GM23338 (cell line): ENCODE measurements at regions not wholly inside any gene's neighbourhood (a gene's known extent, or its start where the extent isn't known, plus 50 kb on each side); places are given as distances from the start of the nearest gene placed in this dataset.

Source experiments
- ATAC-seq: fragments of 200-7000 bp; cut with Tn5 transposase; 3 replicates; pipeline ENCODE4 v1.9.1; 2020
- DNase-seq: peaks from one replicate; pipeline ENCODE4 v3.0.0-alpha.2; 2015; ENCODE audit warnings: low spot score
- H2AFZ ChIP-seq: fragments of 200-600 bp; sonication (generic); 2 replicates; pipeline ENCODE4 v1.8.0; 2016; ENCODE audit warnings: antibody characterized with exemption, mild to moderate bottlenecking, moderate library complexity
- H3F3A ChIP-seq: fragments of 200-600 bp; sonication (generic); replicated peaks from 2 replicates; pipeline ENCODE4 v1.8.0; 2017; ENCODE audit warnings: antibody characterized with exemption, mixed run types, low read depth
- H3K27ac ChIP-seq: fragments of 200-600 bp; sonication (generic); 2 replicates; pipeline ENCODE4 v1.6.1; 2016; ENCODE audit warnings: low read depth
- H3K27me3 ChIP-seq: fragments of 200-600 bp; sonication (generic); 2 replicates; pipeline ENCODE4 v1.8.0; 2016; ENCODE audit warnings: mild to moderate bottlenecking, mixed run types, moderate library complexity; ENCODE audit not compliant: insufficient read depth
- H3K36me3 ChIP-seq: fragments of 200-600 bp; sonication (generic); 2 replicates; pipeline ENCODE4 v1.8.0; 2016; ENCODE audit warnings: mild to moderate bottlenecking; ENCODE audit not compliant: insufficient read depth
- H3K4me1 ChIP-seq: fragments of 200-600 bp; sonication (generic); 2 replicates; pipeline ENCODE4 v1.8.0; 2016; ENCODE audit warnings: mild to moderate bottlenecking, moderate library complexity; ENCODE audit not compliant: insufficient read depth
- H3K4me2 ChIP-seq: fragments of 200-600 bp; sonication (generic); 2 replicates; pipeline ENCODE4 v1.7.1; 2017; ENCODE audit warnings: mixed run types
- H3K4me3 ChIP-seq: fragments of 200-600 bp; sonication (generic); 2 replicates; pipeline ENCODE4 v1.6.1; 2016; ENCODE audit warnings: mixed run types
- H3K79me2 ChIP-seq: fragments of 200-600 bp; sonication (generic); replicated peaks from 2 replicates; pipeline ENCODE4 v1.8.0; 2017; ENCODE audit warnings: mild to moderate bottlenecking; ENCODE audit not compliant: insufficient read depth
- H3K9me2 ChIP-seq: fragments of 200-600 bp; sonication (generic); 2 replicates; pipeline ENCODE4 v1.8.0; 2017; ENCODE audit not compliant: insufficient read depth
- H4K20me1 ChIP-seq: fragments of 200-600 bp; sonication (generic); replicated peaks from 2 replicates; pipeline ENCODE4 v1.8.0; 2017; ENCODE audit warnings: mild to moderate bottlenecking; ENCODE audit not compliant: insufficient read depth
- H3K27ac Mint-ChIP-seq: 2 replicates; pipeline ENCODE4 v1.8.0; 2020; ENCODE audit warnings: inconsistent platforms, mild to moderate bottlenecking, moderate library complexity, mixed read lengths
- H3K27me3 Mint-ChIP-seq: 3 replicates; pipeline ENCODE4 v1.8.0; 2022; ENCODE audit warnings: low read depth, mild to moderate bottlenecking, moderate library complexity, mixed read lengths, inconsistent platforms; ENCODE audit not compliant: insufficient read depth, poor library complexity
- H3K36me3 Mint-ChIP-seq: 3 replicates; pipeline ENCODE4 v1.8.0; 2021; ENCODE audit warnings: low read depth, mild to moderate bottlenecking, inconsistent platforms, moderate library complexity, mixed read lengths
- H3K4me1 Mint-ChIP-seq: 3 replicates; pipeline ENCODE4 v1.8.0; 2020; ENCODE audit warnings: mild to moderate bottlenecking, inconsistent platforms, mixed read lengths
- H3K4me3 Mint-ChIP-seq: 3 replicates; pipeline ENCODE4 v1.8.0; 2021; ENCODE audit warnings: moderate library complexity, mild to moderate bottlenecking, inconsistent platforms, mixed read lengths
- H3K9me3 Mint-ChIP-seq: 3 replicates; pipeline ENCODE4 v1.8.0; 2020; ENCODE audit warnings: moderate library complexity, mild to moderate bottlenecking, inconsistent platforms, mixed read lengths
- CREB1 ChIP-seq: fragments of 250-450 bp; sonication (Bioruptor Pico); IDR thresholded peaks from 2 replicates; pipeline ENCODE4 v1.5.0; 2020; ENCODE audit warnings: low read depth, mild to moderate bottlenecking, moderate library complexity
- CTCF ChIP-seq, 2 experiments: fragments of 200-600 bp in 1 of 2; sonication (generic) in 1 of 2; conservative IDR thresholded peaks; 2 replicates each; pipeline versions ENCODE4 v1.5.1 to v1.6.1; 2016 to 2017; ENCODE audit warnings: antibody characterized with exemption in 2 of 2, low read depth in 2 of 2, mild to moderate bottlenecking in 2 of 2, moderate library complexity in 1 of 2
- ETS1 ChIP-seq: IDR thresholded peaks from 2 replicates; pipeline ENCODE4 v1.6.1; 2016; ENCODE audit warnings: antibody characterized with exemption
- EZH2phosphoT487 ChIP-seq: fragments of 200-600 bp; sonication (generic); IDR thresholded peaks from one replicate; pipeline ENCODE4 v1.8.1; 2018; ENCODE audit warnings: antibody characterized with exemption; ENCODE audit not compliant: unreplicated experiment
- JUNB ChIP-seq: IDR thresholded peaks from one replicate; pipeline ENCODE4 v1.6.1; 2016; ENCODE audit warnings: antibody characterized with exemption; ENCODE audit not compliant: unreplicated experiment
- NANOG ChIP-seq: IDR thresholded peaks from 2 replicates; pipeline ENCODE4 v1.6.1; 2016; ENCODE audit warnings: antibody characterized with exemption, borderline replicate concordance
- POLR2AphosphoS5 ChIP-seq: IDR thresholded peaks from 2 replicates; pipeline ENCODE4 v1.6.1; 2016; ENCODE audit warnings: antibody characterized with exemption, low read depth
- REST ChIP-seq: IDR thresholded peaks from one replicate; pipeline ENCODE4 v1.6.1; 2018; ENCODE audit warnings: antibody characterized with exemption; ENCODE audit not compliant: unreplicated experiment
- ZNF114 ChIP-seq: fragments of 250-450 bp; sonication (Bioruptor Pico); IDR thresholded peaks from 2 replicates; pipeline ENCODE4 v1.5.0; 2020; ENCODE audit warnings: mild to moderate bottlenecking, moderate library complexity
- ZNF331 ChIP-seq: fragments of 250-450 bp; sonication (Bioruptor Pico); IDR thresholded peaks from 2 replicates; pipeline ENCODE4 v1.5.0; 2020; ENCODE audit warnings: low read depth, mild to moderate bottlenecking, moderate library complexity

GRCh38 chr5:143886651-143887638 lies 75.0 kb downstream of the HMHB1 start:
- H3K4me3 ChIP-seq = no peak overlapping the region
- TF ChIP-seq REST = no peak
- Mint-ChIP-seq H3K4me1 (peaks cover 15% of the 10 kb centered on the region), H3K4me3 (no peak overlapping the region), H3K9me3 (no peaks in the 10 kb centered on the region), H3K27ac (no peak overlapping the region), H3K36me3 (no peaks in the 10 kb centered on the region), H3K27me3 (peaks cover 3% of the 10 kb centered on the region)
- H3K27me3 ChIP-seq = no peaks in the 10 kb centered on the region
- peak overlapping the region; percentile 87 for H2AFZ ChIP-seq
- no peaks in the 10 kb centered on the region for H4K20me1 ChIP-seq
- peaks cover 5% of the 10 kb centered on the region for H3K4me1 ChIP-seq
- no peak for ATAC-seq
- H3K27ac ChIP-seq = no peak overlapping the region
- peaks cover 29% of the 10 kb centered on the region for H3K9me2 ChIP-seq
- H3F3A ChIP-seq = no peaks in the 10 kb centered on the region
- no peaks in the 10 kb centered on the region for H3K36me3 ChIP-seq
- H3K4me2 ChIP-seq = no peak overlapping the region
- DNase-seq = no peak
- no peaks in the 10 kb centered on the region for H3K79me2 ChIP-seq

- Histone ChIP-seq H3K27ac (no peak overlapping the region), H3K79me2 (no peaks in the 10 kb centered on the region)
- no peaks in the 10 kb centered on the region for H3K9me3 Mint-ChIP-seq
- TF ChIP-seq ETS1 (no peak), CREB1 (CRISPR knock-in tag) (no peak), ZNF114 (no peak), JUNB (no peak), NANOG (no peak), ZNF331 (CRISPR knock-in tag) (no peak), EZH2phosphoT487 (no peak), POLR2AphosphoS5 (no peak), CTCF (conservative IDR thresholded peaks at IDR 0.05; ENCODE audit: low read depth in 2 of 2) (no peak)
These were observed 76.1 kb downstream of the HMHB1 start for GRCh38 chr5:143887903-143888665.

More at GRCh38 chr5:143887903-143888665, 76.1 kb downstream of the HMHB1 start:
- Histone ChIP-seq H3K4me3 (no peak overlapping the region), H3K27me3 (no peaks in the 10 kb centered on the region), H3K4me2 (no peak overlapping the region), H3K36me3 (no peaks in the 10 kb centered on the region), H3K9me2 (peaks cover 23% of the 10 kb centered on the region), H3F3A (no peaks in the 10 kb centered on the region), H4K20me1 (no peaks in the 10 kb centered on the region), H3K4me1 (peaks cover 5% of the 10 kb centered on the region), H2AFZ (peak overlapping the region; percentile 14; the same call in 1 of the 2 replicates)
- peaks cover 15% of the 10 kb centered on the region for H3K4me1 Mint-ChIP-seq
- H3K27ac Mint-ChIP-seq = no peak overlapping the region
- H3K36me3 Mint-ChIP-seq = no peaks in the 10 kb centered on the region
- no peak for DNase-seq
- no peak overlapping the region for H3K4me3 Mint-ChIP-seq
- ATAC-seq = no peak
- H3K27me3 Mint-ChIP-seq = peaks cover 3% of the 10 kb centered on the region
